Limb (tissue), 2 donors: ENCODE measurements at regions not wholly inside any gene's neighbourhood (a gene's known extent, or its start where the extent isn't known, plus 50 kb on each side); places are given as distances from the start of the nearest gene placed in this dataset.

Source experiments
- DNase-seq, 2 donors: peaks; one replicate each; pipeline ENCODE4 v3.0.0-alpha.2; 2016; ENCODE audit errors: extremely low spot score in 2 of 2

DNA sequence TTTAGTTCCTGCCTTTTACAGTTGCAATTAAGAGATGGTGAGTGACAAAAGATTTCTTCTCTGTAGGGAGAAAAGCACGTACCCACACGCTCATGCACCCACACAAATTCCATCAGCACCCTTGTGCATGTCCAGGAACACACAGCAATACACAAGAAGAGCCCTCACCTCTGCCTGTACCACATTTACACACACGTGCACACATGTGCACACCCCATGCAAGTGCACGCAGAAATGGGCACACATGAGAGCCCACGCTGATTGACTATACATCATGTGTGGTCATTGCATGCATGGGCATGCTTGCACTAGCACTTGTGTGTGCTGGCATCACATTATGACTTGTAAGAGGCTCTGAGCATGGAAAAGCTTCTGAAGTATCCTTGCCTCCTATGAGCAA, 70.5 kb downstream of the SERPINA3 start:
- DNase-seq = peak in 1 of 2 donors; percentile 11

DNA sequence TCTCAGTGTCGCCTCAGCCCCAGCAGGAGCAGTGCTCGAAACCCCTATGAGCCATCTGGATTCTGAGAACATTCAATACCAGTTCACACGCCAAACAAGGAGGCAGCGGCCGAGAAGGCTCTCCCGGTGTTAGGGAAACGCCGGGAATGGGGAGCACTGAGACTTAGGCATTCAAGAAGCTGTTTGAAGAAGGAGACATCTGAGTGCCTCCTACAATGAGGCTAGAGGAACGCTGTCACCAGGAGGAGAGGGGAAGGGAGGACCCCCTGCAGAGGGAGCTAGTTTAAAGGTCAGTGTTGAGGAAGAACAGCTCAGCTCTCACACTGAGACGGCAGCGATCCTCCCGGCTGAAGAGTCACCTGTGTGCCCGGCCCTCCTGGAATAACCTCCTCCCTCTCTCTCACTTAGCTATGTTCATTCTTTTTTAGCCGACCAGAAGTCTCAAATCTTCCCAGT, 69.9 kb downstream of the SERPINA3 start:
- peak in 1 of 2 donors; percentile 19 for DNase-seq

DNA sequence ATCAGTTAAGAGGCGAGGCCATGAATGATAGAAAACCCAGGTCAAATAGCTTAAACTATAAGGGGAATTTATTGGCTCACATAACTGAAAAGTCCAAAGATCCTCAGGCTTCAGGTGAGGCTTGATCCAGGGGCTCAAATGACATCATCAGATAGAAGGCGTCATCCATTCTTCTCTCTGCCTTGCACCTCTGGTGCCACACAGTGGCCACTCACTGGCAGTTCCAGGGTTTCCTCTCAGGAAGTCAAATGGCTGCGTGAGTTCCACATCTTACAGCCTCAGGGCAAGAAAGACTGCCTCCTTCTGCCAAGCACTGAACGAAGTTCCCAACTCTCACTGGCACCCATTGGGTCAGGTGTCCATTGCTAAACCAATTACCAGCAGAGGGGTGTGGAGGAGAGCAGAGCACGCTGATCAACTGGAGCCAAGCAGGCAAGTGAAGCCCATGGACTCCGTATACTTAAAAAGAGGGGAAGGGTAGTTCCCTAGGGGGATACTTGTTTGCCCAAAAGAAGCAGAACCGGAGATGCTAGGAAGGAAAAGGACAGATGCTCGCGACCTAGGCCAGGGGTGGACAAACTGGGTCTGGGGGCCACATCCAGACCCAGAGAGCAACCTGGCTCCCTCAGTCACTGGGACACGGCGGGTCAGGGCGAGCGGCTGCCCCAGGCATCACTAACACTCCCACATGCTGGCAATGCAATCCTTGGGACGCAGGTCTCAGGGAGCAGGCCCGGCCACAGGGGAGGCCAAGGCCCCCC, 69.3 kb downstream of the SERPINA3 start:
- peak in 1 of 2 donors; percentile 20 for DNase-seq

DNA sequence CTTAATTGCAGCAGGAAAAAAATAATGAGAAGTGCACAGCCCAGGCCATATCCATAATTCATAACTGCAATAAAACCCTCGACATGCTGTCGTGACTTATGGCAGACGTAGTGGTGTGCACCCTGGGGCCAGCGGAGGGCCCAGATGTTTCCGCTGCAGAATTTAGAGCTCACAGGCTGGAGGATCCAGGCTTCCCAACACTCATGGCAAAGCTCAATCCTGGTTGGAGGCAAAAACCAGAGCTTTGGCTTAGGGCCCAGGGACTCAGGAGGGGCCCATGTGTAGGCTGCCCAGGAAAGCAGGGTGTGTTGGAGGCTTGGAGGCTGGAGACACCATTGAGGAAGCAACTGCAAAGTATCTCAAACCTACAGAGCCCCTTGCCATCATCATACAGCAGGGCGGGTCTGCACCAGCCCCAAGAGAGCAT, 68.7 kb downstream of the SERPINA3 start:
- DNase-seq = peak in 1 of 2 donors; percentile 42

DNA sequence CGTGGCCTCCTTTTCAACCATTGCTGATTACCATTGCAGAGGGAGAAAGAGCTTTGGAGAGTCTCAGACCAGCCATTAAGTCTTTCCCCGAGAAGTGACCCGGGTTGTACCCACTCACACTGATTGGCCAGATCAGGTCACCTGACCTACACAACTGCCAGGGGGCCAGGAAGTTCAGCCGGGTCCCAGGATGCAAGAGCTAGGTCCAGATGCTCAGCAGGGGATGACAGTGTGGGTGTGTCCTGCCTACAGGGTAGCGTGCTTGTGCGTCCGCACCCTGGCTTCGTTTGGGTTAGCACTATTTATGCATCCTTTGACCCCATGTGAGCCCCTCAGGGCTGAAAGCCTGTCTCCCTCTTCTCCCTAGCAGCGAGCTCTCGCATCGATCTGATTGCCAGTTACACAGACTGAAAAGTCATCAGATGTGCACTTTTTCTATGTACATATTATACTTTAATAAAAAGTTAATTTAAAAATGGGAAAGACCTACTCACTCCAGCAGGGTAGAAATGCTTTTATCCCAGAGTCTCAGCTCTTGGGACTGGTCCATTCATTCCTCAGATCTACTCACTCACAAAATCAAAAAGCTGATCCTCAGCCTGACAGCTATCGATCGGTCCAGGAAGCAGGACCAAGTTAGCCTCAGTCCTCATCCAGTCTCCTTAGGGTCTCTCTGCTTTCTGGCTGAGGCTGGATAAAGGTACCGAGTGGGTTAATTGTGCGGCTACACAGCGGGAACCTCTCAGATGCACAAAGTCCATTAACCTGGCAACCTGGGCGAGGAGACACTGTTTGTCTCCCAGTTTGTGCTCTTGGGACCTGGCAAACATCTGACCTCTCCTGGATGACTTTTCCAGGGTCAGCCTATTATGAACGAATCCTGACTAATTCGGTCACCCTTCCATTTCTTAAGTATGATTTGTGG, 68.0 kb downstream of the SERPINA3 start:
- peak in 1 of 2 donors; percentile 33 for DNase-seq

DNA sequence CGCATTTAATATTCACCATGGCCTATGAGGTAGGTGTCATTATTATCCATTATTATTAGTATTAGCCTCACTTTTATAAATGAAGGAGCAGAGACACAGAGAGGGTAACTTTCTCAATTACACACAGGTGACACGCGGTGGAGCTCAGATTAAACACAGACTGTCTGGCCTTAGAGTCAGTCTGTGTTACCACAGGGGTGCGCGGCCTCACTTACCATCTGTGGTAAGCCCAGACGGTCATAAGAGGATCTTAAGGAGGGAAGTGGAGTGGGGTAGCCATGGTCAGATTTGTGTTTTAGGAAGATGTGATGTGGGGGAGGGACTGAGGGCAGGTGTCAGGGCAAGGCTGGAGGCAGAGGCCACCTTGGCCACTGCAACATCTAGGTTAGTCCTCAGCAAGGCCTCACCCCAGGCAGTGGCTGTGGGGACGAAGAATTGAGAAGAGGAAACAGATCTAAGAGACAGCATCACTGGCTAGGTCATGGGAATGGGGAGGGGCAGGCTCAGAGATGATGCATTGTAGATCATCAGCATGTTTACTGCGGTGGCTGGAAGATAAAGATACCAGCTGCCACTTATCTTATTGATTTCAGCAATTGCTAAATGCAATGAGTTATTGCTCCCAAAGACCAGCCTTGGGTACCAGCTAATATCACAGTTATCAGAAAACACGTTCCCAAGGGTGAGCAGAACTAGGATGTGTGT, 67.1 kb downstream of the SERPINA3 start:
- peak in 1 of 2 donors; percentile 20 for DNase-seq

DNA sequence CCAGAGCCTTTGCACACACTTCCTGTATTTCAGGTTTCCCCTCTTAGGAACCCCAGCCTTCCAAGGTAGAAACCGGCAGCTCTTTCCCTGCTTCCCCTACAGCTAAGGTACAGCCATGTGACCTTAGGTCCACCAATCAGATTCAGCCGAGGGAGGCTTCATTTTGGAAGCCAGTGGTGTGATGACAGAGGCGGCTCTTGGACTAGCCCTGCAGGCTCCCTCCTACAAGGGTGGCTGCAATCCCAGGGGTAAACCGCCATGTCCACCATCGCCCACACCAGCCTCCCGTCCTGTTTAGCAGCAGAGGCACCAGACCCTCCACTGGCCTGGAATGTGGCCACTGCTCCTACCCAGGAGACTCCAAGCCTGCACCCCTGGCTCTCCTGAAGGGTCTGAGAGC, 65.6 kb downstream of the SERPINA3 start:
- DNase-seq = peak in 1 of 2 donors; percentile 16

DNA sequence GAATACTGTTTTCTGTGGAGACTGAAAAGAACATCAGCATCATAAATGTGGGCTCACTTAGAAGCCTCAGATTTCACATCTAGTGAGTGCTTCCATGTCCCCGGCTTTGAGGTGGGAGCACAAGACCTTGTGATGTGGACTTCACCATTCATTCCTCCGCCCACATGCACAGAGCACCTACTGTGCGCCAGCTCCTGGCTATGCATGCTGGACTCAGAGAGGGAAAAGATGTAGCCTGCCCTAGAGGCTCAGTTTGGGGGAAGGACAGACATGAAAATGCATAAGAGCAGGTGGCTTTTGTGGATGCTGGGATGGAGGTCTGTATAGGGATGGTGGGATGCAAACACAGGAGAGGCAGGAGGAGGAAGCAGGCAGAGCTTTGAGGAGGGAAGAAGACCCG, 65.0 kb downstream of the SERPINA3 start:
- peak in 1 of 2 donors; percentile 9 for DNase-seq

DNA sequence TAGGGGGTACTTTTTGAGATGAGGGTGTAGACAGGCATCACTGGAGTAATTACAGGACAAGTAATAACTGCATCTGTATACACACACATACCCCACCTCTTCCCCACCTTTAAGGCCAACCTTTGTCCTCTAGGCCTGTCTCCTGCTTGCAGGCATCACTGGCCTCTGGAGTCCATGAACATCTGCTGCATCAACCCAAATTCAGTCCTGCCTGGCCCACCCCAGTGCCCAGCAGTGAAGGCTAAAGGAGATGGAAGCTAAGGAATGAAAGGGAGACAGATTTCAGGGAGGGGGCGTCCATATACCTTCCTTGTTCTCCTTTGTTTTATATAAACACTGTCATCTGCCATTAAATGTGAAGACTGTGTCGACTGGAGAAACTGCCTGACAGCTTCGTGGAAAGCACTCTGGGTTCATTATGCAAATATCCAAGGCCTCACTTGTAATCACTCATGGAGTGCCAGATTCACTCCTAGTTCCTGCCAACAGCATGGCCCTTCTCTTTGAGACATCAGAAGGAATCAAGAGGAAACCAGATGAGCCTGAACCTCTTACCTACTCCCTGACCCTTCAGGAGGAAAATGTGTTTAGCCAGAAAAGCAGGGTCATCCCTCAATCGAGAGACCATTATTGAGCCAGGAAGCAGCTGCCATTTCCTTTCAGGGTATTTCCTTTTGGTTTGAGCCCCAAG, 64.4 kb downstream of the SERPINA3 start:
- peak in 1 of 2 donors; percentile 11 for DNase-seq

DNA sequence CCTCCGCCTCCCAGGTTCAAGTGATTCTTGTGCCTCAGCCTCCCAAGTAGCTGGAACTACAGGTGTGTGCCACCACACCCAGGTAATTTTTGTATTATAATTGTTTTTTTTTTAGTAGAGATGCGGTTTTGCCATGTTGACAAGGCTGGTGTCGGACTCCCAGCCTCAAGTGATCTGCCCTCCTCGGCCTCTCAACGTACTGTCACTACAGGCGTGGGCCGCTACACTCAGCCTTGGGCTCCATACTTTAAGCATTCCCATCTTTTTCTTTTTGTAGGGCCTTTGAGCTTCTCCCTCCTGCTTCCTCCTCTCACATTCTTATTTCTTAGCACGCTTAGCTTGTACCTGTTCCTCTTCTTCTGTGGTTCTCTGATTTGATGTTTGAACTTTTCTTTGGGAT, 62.8 kb downstream of the SERPINA3 start:
- no peak for DNase-seq

DNA sequence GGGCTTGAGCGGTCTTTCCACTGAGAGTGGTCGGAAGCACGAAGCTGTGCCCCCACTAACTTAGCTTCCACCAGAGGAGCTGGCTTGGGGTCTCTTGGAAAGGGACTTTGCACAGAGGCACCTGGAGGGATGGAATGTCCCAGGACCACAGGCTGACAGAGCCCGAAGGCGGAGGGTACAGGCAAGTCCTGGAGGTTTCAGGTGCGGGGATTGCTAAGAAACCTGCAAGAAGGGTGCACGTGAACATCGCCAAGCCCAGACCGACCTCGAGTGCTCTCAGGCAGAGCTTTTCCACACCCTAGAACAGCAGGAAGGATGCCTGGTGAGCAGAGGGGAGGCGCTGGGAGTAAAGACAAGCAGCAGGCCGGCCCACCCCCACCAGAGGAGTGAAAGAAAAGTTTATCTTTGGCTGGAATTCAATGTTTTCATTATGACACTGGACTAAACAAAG, 61.6 kb downstream of the SERPINA3 start:
- peak in 1 of 2 donors; percentile 18 for DNase-seq
